OCI-LY3 (cell line): ENCODE measurements at regions not wholly inside any gene's neighbourhood (a gene's known extent, or its start where the extent isn't known, plus 50 kb on each side); places are given as distances from the start of the nearest gene placed in this dataset.

ENCODE experiments used
- H2AFZ ChIP-seq: fragments of 200-600, 300-600 bp; shearing (Covaris generic); 2 replicates; pipeline ENCODE4 v1.6.0; 2014; ENCODE audit warnings: antibody characterized with exemption, low read depth, low read length
- H3K27ac ChIP-seq: fragments of 200-600, 300-600 bp; sonication (generic); 2 replicates; pipeline ENCODE4 v1.5.1; 2014; ENCODE audit warnings: mild to moderate bottlenecking, low read length, moderate library complexity, mixed read lengths
- H3K27me3 ChIP-seq: fragments of 200-600, 300-600 bp; sonication (generic); 2 replicates; pipeline ENCODE4 v1.6.1; 2014; ENCODE audit warnings: low read depth, low read length, mixed read lengths
- H3K36me3 ChIP-seq: fragments of 200-600, 300-600 bp; sonication (generic); replicated peaks from 2 replicates; pipeline ENCODE3; 2014; ENCODE audit warnings: low read depth, low read length, mixed read lengths
- H3K4me1 ChIP-seq: fragments of 300-600, 200-600 bp; sonication (generic); 2 replicates; pipeline ENCODE4 v1.6.1; 2014; ENCODE audit warnings: low read length, mixed read lengths
- H3K4me2 ChIP-seq: fragments of 200-600, 300-600 bp; sonication (generic); 2 replicates; pipeline ENCODE4 v1.6.1; 2014; ENCODE audit warnings: low read length, mixed read lengths
- H3K4me3 ChIP-seq: fragments of 300-600, 200-600 bp; sonication (generic); 2 replicates; pipeline ENCODE4 v1.5.1; 2014; ENCODE audit warnings: antibody characterized with exemption, mild to moderate bottlenecking, low read length, moderate library complexity
- H3K79me2 ChIP-seq: fragments of 300-600, 200-600 bp; shearing (Covaris generic); 2 replicates; pipeline ENCODE4 v1.6.1; 2014; ENCODE audit warnings: mild to moderate bottlenecking, low read length, mixed read lengths
- H3K9ac ChIP-seq: fragments of 300-600, 200-600 bp; shearing (Covaris generic); 2 replicates; pipeline ENCODE4 v1.6.0; 2014; ENCODE audit warnings: mild to moderate bottlenecking, low read length, moderate library complexity
- H3K9me3 ChIP-seq: fragments of 200-600, 300-600 bp; shearing (Covaris generic); 2 replicates; pipeline ENCODE4 v1.6.1; 2014; ENCODE audit warnings: low read length, mixed read lengths; ENCODE audit not compliant: insufficient read depth
- H4K20me1 ChIP-seq: fragments of 200-600, 300-600 bp; sonication (generic); 2 replicates; pipeline ENCODE4 v1.6.1; 2016; ENCODE audit warnings: low read length, mixed read lengths; ENCODE audit not compliant: insufficient read depth
- CTCF ChIP-seq: fragments of 200-600, 300-600 bp; sonication (generic); IDR thresholded peaks from 2 replicates; pipeline ENCODE4 v1.5.1; 2014; ENCODE audit warnings: antibody characterized with exemption, low read length, low read depth
- EZH2phosphoT487 ChIP-seq: fragments of 200-600 bp; shearing (Covaris generic); IDR thresholded peaks from 2 replicates; pipeline ENCODE4 v1.6.1; 2018; ENCODE audit warnings: antibody characterized with exemption, mixed run types, low read depth

- H3K27me3 ChIP-seq: no peaks in the 10 kb centered on the region
- no peaks in the 10 kb centered on the region for H4K20me1 ChIP-seq
- no peaks in the 10 kb centered on the region for H3K9me3 ChIP-seq
- no peaks in the 10 kb centered on the region for H3K36me3 ChIP-seq
- H3K9ac ChIP-seq: no peak overlapping the region
- no peak overlapping the region for H3K27ac ChIP-seq
- TF ChIP-seq EZH2phosphoT487 (no peak), CTCF (no peak)
- no peak overlapping the region for H2AFZ ChIP-seq
- H3K4me3 ChIP-seq: no peak overlapping the region
- H3K4me2 ChIP-seq: no peak overlapping the region
- no peaks in the 10 kb centered on the region for H3K79me2 ChIP-seq
- H3K4me1 ChIP-seq: 0 out of 2 replicates have a peak, but pooled peaks cover 4% of the 10 kb centered on the region
Measured at GRCh38 chrX:88883200-88883599, 136.2 kb downstream of the CPXCR1 start.

GRCh38 chrX:88886908-88887307, 139.9 kb downstream of the CPXCR1 start:
- Histone ChIP-seq H3K27me3 (no peaks in the 10 kb centered on the region), H3K79me2 (no peaks in the 10 kb centered on the region), H3K4me1 (0 out of 2 replicates have a peak, but pooled peaks cover 4% of the 10 kb centered on the region), H3K27ac (no peak overlapping the region), H3K9me3 (no peaks in the 10 kb centered on the region), H3K4me3 (no peak overlapping the region), H3K4me2 (no peak overlapping the region), H3K36me3 (no peaks in the 10 kb centered on the region), H4K20me1 (no peaks in the 10 kb centered on the region), H2AFZ (no peak overlapping the region), H3K9ac (no peak overlapping the region)
- TF ChIP-seq EZH2phosphoT487: no peak
- TF ChIP-seq CTCF: no peak

- Histone ChIP-seq H3K4me1 (no peaks in the 10 kb centered on the region), H3K27me3 (no peaks in the 10 kb centered on the region), H3K9me3 (no peaks in the 10 kb centered on the region)
Measured at GRCh38 chrX:88903989-88904718, 157.1 kb downstream of the CPXCR1 start.

GRCh38 chrX:88908056-88908455, 161.0 kb downstream of the CPXCR1 start:
- Histone ChIP-seq H2AFZ (no peak overlapping the region), H3K36me3 (no peaks in the 10 kb centered on the region), H3K27me3 (no peaks in the 10 kb centered on the region), H3K9ac (no peak overlapping the region), H3K4me1 (no peaks in the 10 kb centered on the region), H3K4me3 (no peak overlapping the region), H3K9me3 (no peaks in the 10 kb centered on the region), H3K4me2 (no peak overlapping the region), H3K79me2 (no peaks in the 10 kb centered on the region), H3K27ac (no peak overlapping the region), H4K20me1 (no peaks in the 10 kb centered on the region)
- no peak for TF ChIP-seq CTCF
- TF ChIP-seq EZH2phosphoT487: no peak

More at GRCh38 chrX:88903989-88904718, 157.1 kb downstream of the CPXCR1 start:
- H3K36me3 ChIP-seq: no peaks in the 10 kb centered on the region
- H3K9ac ChIP-seq: no peak overlapping the region
- no peak overlapping the region for H3K4me2 ChIP-seq
- H3K4me3 ChIP-seq: no peak overlapping the region
- H4K20me1 ChIP-seq: no peaks in the 10 kb centered on the region
- H3K27ac ChIP-seq: no peak overlapping the region
- H3K79me2 ChIP-seq: no peaks in the 10 kb centered on the region
- no peak for TF ChIP-seq EZH2phosphoT487
- TF ChIP-seq CTCF: no peak
- no peak overlapping the region for H2AFZ ChIP-seq
